Colonic mucosa (tissue), 4 donors: ENCODE measurements at regions not wholly inside any gene's neighbourhood (a gene's known extent, or its start where the extent isn't known, plus 50 kb on each side); places are given as distances from the start of the nearest gene placed in this dataset.

ENCODE experiments used
- DNase-seq: peaks from one replicate; pipeline ENCODE4 v3.0.0-alpha.2; 2020
- H3K27ac ChIP-seq: fragments of 200-600 bp; one replicate; pipeline ENCODE4 v1.8.0; 2021
- H3K27me3 ChIP-seq: fragments of 200-600 bp; one replicate; pipeline ENCODE4 v1.8.0; 2021
- H3K36me3 ChIP-seq: fragments of 200-600 bp; one replicate; pipeline ENCODE4 v1.8.0; 2021
- H3K4me1 ChIP-seq: fragments of 200-600 bp; one replicate; pipeline ENCODE4 v1.8.0; 2021; ENCODE audit warnings: mild to moderate bottlenecking
- H3K4me3 ChIP-seq: fragments of 200-600 bp; one replicate; pipeline ENCODE4 v1.8.0; 2021
- H3K9ac ChIP-seq, 2 donors: one replicate each; pipeline ENCODE4 v1.7.0; 2013; ENCODE audit warnings: control low read depth in 2 of 2, low read depth in 2 of 2, low read length in 2 of 2
- H3K9me3 ChIP-seq: fragments of 200-600 bp; one replicate; pipeline ENCODE4 v1.8.0; 2021
- CTCF ChIP-seq: fragments of 200-600 bp; IDR thresholded peaks from one replicate; pipeline ENCODE4 v1.8.0; 2022; ENCODE audit warnings: antibody characterized with exemption, mild to moderate bottlenecking
- intact Hi-C: fragments of 100-400 bp; cut with DNase I; formaldehyde crosslinking; loops from one replicate; pipeline ENCODE4 v1.14.1; 2022
- donor health status: healthy.
- donor health status: DM: no; HTN: no; CAD: no.
- donor health status: DM: no; HTN: no; CAD: no.

DNA sequence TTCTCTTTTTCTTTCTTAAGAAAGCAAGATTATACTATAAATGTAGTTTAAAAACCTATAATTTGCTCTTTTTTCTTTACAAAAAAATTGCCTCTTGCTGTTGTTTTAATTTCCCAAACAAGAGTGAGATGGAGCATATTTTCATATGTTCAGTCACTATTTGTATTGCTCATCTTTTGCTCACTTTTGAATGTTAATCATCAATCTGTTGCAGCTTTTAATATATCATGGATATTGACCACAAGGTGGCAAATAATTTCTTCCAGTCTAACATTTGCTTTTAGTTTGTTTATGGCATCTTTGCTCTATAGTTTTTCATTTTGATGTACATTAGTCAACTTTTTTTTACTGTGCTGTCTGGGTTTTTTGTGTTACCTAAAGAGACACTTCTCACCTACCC lies 112.6 kb upstream of the THRB start:
- no peaks in the 10 kb centered on the region for H3K36me3 ChIP-seq
- no peaks in the 10 kb centered on the region for H3K27me3 ChIP-seq

GRCh38 chr3:24608701-24609390 lies 114.2 kb upstream of the THRB start:
- Histone ChIP-seq H3K9me3 (no peaks in the 10 kb centered on the region), H3K27me3 (no peaks in the 10 kb centered on the region), H3K4me3 (no peak overlapping the region), H3K9ac (no peak overlapping the region), H3K4me1 (no peaks in the 10 kb centered on the region), H3K36me3 (no peaks in the 10 kb centered on the region), H3K27ac (no peak overlapping the region)
- intact Hi-C loops = no loop called here
- TF ChIP-seq CTCF = no peak
- no peak for DNase-seq

More for the DNA sequence above, 112.6 kb upstream of the THRB start:
- no peak overlapping the region for H3K27ac ChIP-seq
- H3K4me1 ChIP-seq = no peaks in the 10 kb centered on the region
- H3K9me3 ChIP-seq = no peaks in the 10 kb centered on the region
- DNase-seq = no peak
- intact Hi-C loops = no loop called here
- TF ChIP-seq CTCF = no peak
- no peak overlapping the region for H3K4me3 ChIP-seq
- no peak overlapping the region for H3K9ac ChIP-seq

DNA sequence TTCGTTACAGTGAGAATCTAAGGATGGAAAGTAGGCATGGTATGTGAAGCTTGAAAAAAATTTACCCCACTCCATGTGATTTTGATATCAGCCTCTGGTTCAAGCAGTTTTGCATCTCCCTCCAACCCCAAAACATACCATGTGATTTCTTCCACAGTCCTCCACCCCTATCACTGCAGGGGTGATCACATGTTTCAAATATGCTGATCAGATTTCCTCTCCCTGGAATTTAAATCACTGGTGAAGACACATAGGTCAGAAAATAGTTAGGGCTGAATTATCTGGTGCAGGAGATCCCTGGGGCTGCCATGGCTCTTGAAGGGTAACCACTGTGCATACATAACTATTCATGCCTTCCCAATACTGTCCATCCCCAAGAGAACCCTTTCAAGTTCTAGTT lies 119.7 kb upstream of the THRB start:
- H3K4me3 ChIP-seq = no peak overlapping the region
- no peaks in the 10 kb centered on the region for H3K36me3 ChIP-seq
- no peak for TF ChIP-seq CTCF
- no peak for DNase-seq
- no peak overlapping the region for H3K9ac ChIP-seq
- H3K9me3 ChIP-seq = no peaks in the 10 kb centered on the region
- intact Hi-C loops = no loop called here
- H3K4me1 ChIP-seq = no peaks in the 10 kb centered on the region
- no peak overlapping the region for H3K27ac ChIP-seq
- no peaks in the 10 kb centered on the region for H3K27me3 ChIP-seq

DNA sequence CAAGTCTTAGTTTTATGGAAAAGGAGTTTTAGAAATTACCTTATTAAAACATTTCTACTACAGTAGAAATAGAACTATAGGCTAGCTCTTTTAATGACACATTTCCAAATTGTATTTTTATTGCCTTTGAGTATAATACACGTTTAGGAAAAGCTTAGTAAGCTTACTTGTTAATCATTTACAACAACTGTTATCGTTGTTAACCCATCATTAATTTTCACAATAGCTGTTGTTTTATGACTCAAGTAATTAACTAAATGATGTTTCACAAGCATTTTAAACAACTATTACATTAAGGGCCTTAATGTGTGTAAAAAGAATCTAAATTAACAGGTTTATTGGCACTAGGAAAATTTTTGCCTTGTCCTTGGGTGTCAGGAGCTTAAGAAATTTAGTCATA lies 120.5 kb upstream of the THRB start:
- Histone ChIP-seq H3K27me3 (no peaks in the 10 kb centered on the region), H3K4me3 (no peak overlapping the region), H3K4me1 (no peaks in the 10 kb centered on the region), H3K27ac (no peak overlapping the region), H3K9me3 (no peaks in the 10 kb centered on the region), H3K36me3 (no peaks in the 10 kb centered on the region), H3K9ac (no peak overlapping the region)
- intact Hi-C loops = no loop called here
- no peak for DNase-seq
- TF ChIP-seq CTCF = no peak

- intact Hi-C loops = no loop called here
- no peak for DNase-seq
- Histone ChIP-seq H3K4me3 (no peak overlapping the region), H3K4me1 (no peaks in the 10 kb centered on the region), H3K36me3 (no peaks in the 10 kb centered on the region), H3K9ac (no peak overlapping the region), H3K27ac (no peak overlapping the region), H3K27me3 (no peaks in the 10 kb centered on the region), H3K9me3 (no peaks in the 10 kb centered on the region)
- no peak for TF ChIP-seq CTCF
Observed at GRCh38 chr3:24616110-24616829, 121.6 kb upstream of the THRB start.
